Inferior parietal cortex (tissue), 1 donor: ENCODE measurements at regions not wholly inside any gene's neighbourhood (a gene's known extent, or its start where the extent isn't known, plus 50 kb on each side); places are given as distances from the start of the nearest gene placed in this dataset.
"Not testable (repeated sequence)": the region's sequence is repeated elsewhere in the genome, so short reads cannot be mapped to it uniquely, and the experiment has no call there.

ENCODE experiments used
- DNase-seq: peaks from one replicate; pipeline ENCODE4 v3.0.0-alpha.2; 2016; ENCODE audit errors: extremely low spot score

DNA sequence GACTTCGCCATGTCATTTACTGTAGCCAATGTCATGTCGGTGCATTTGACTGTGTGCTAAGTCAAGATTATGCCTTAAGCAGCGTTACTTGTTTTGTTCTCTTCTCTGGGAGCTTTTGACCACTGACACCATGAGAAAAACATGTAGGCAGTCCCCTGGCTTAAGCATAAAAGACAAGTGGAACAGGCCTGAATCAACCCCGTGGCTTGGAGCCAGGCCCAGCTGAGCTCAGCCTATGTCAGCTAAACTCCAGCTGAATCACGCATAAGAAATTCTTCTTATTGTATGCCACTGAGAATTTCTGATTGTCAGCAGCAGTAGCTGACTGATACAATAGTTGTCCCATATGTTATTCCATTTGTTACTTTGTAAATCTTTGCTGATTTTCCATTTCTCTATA, 261.9 kb downstream of the CBLL2 start:
- no peak for DNase-seq

DNA sequence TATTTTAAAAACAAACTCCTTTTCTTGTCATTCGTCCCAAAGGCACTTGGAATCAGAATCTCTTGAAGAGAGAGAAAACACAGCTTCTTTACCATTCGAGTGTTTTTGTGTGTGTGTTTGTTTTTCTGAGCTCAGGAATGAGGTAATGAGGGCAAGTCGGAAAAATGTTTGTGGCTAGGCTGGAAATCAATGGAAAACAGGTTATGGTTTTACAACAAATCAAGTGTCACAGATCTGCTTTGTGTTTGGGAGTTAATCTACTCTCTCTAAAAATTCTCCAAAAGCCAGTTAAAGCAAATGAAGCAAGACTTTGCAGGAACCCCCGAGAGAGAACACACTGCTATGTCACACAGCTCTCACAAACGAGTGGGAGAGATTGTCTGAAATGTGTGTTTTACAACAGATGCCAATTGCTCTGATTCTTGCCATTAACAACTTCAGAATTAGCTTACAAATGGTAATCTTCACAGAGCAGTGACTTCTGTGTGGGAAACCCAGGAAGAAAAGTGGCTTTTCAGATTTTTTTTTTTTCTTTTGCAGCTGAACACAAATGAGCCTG, 264.1 kb downstream of the CBLL2 start:
- DNase-seq, result peak; percentile 1

DNA sequence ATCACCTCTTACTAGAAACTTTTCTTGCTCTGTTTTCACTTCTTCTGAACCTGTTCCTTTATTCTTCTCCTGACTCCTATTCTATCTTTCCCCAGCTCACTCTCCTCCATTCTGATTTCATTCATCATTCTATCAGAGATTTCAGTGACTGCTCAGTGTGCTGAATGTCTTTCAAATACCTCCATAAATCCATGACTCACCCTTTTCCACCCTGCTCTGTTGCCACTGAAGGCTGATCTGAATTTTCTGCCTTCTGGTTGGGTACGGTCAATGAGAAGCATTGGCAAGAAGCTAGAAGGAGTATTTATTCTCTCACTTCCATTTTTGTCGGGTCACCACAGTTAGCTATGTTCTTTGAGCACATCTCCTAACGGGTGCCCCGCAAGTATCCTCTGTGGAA, 265.9 kb downstream of the CBLL2 start:
- DNase-seq, result no peak

DNA sequence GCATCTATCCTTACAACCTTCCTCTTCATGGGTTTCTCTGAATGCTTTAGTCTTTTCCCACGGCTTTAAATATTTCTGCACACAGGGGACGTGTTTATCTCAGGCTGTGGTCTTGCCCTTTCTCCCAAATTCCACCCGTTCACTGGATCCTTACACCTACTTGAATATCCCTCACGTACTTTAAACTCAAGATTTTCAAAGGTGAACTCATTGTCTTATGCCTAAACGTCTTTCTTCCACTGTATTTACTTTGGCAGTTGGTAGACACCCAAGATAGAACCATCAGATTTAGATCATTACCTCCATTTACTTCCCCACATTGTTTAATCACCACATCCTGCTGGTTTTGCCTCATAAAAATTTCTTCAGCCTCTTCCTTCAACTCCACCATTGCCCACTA, 269.2 kb downstream of the CBLL2 start:
- no peak for DNase-seq

DNA sequence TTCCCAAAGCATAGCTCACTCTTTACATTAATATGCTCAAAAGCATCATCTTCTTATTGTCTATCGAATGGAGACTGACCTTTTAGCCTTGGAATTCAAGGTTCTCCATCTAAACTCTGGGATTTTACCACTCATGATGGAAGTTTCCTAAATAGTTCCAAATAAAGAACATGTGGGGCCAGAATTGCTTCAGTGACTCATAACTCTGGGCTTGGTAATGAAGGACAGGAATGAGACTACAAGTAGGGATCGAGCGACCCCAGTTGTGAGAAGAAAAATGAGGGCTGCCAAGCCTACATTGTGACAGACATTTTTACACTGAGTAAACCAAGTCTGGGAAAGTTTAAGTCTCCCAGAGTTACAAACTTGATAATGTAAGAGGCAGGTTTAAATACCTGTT, 269.9 kb downstream of the CBLL2 start:
- no peak for DNase-seq

DNA sequence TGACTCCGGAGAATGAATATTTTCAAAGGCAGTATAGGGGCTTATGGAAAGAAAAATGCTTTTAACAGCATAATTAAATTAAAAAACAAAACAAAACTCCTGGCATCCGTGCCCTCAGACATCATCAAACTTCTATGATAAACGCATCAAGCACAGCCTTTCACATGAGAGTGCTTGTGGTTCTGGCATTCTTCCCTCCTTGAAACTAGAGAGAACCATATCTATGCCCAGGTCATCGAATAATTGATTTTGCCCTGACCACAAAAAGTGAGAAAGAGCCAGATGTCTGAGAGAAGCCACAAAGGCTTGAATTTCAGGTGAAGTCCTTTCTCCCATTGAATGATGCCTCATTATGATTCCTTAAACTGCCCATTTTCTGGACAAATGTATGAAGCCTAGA, 286.8 kb downstream of the CBLL2 start:
- no peak for DNase-seq

DNA sequence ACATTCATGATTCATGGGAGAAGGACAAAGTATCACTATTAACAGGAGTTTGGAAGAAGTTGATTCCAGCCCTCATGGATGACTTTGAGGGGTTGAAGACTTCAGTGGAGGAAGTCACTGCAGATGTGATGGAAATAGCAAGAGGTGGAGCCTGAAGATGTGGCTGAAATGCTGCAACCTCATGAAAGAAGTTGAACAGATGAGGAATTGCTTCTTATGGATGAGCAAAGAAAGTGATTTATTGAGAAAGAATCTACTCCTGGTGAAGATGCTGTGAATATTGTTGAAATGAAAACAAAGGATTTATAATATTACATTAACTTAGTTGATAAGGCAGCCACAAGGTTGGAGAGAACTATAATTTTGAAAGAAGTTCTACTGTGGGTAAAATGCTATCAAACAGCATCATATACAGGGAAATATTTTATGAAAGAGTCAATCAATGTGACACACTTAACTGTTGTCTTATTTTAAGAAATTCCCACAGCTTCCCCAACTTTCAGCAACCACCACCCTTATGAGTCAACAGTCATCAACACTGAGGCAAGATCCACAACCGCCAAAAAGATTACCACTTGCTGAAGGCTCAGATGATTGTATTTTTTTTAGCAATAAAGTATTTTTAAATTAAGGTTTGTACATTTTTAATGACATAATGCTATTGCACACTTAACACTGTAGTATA, 302.6 kb downstream of the CBLL2 start:
- DNase-seq, result no peak

DNA sequence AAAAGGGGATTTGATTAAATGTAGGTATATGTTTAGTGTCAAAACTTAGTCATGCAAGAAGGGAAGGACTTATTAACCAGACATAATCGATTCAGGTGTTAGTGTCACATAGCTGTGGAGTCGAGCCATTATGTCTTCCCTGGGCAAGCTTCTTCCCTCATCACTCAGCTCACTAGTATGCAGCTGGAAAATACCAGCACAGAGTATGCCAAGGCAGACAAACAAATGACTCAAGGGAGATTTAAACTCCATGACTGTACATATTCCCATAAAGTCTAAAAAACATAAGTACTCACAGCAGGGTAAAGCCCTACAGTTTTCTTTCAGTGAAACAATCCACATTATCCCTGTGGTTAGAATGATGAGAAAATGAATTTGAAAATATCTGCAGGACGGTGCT, 304.5 kb downstream of the CBLL2 start:
- no peak for DNase-seq

DNA sequence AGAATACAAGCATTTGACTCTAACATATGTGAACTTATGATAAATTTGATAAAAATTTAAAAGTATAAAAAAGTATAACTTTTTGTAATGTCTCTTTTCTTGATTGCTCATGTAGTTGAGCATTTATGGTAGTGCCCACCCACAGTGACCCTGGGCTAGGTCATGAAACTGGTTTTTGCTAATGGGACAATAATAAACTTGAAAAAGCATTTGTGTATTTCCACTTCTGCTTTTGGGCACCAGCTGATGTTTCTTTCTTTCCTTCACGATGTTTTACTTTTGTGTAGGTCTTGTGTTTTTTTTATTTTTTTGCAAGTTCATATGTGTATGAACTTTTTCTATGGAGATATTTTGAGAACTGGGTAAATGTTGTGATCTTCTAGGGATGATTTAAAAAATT, 313.1 kb downstream of the CBLL2 start:
- no peak for DNase-seq

DNA sequence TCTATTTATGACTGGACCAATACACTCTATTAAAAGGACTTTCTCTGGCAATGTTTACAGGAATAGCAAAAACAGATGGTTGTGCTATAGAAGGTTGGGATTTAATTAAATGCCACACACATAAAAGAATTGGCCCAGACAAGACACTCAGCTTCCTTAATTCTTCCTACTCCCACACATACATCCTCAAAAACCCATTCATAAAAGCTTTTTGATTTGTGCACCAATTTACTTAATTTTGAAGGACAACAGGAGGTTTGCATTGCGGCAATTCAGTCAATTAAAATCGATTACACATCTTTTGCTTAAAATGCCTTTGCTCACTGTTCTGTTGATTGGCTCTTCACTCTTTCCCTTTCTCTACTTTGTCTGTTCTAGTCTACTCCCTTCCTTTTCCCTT, 317.1 kb downstream of the CBLL2 start:
- DNase-seq, result no peak

DNA sequence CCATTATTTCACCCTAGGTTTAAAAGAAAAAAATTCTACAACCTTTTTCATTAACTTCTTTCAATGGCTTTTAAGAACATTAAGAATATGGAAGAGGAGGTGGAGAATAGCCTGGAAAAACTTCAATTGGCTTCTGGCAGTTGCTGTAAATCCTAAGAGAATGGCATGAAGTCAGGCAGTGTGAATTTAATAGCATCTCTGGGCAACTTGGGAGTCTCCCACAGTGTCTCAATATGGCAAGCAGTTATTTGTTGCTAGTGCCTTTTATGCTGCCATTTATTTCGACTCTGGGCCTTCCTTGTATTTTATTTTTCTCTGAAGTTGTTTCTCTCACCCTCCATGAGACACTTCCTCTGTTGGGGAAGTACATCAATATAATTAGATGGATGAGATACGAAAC, 322.1 kb downstream of the CBLL2 start:
- DNase-seq, result no peak

DNA sequence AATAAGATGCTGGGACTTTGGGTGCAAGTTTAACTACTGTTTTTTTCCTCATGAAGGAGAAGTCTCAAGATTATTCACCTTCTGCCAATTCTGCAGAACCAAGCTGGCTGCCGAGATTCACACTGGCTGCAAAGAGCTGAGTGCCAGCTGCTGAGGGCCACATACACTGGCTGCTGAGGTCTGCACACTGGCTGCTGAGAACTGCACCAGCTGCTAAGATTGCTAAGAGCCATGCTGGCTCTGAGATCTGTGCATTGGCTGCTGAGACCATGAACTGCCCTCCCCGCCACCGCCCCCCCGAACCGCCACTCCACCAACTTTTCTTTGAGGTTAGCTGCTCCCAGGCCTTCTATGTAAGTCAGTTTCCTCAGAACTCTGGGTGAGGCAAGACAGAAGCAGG, 330.3 kb downstream of the CBLL2 start:
- no peak for DNase-seq

DNA sequence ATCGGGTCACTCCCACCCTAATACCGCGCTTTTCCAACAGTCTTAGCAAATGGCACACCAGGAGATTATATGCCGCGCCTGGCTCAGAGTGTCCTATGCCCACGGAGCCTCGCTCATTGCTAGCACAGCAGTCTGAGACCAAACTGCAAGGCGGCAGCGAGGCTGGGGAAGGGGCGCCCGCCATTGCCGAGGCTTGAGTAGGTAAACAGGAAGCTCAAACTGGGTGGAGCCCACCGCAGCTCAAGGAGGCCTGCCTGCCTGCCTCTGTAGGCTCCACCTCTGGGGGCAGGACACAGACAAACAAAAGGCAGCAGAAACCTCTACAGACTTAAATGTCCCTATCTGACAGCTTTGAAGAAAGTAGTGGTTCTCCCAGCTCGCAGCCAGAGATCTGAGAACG, 336.7 kb downstream of the CBLL2 start:
- DNase-seq, result not testable (repeated sequence)

DNA sequence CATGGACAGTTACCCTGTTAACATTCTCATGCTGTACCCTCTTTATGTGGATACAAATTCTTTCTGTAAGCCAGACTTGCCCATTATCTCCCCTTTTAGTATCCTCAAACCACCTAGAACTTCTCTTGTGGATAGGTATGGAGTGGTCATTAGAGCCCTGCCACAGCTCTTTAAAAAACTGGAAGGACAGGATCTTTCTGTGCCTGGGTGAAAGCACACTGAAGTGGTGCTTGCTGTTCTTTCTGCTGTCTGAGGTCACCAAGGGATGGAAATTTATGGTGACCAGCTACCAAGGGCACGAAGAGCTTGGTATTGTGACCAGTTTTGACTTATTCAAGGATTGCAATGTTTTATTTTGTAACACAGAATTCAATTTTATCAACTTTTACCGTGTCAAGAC, 344.2 kb downstream of the CBLL2 start:
- no peak for DNase-seq

DNA sequence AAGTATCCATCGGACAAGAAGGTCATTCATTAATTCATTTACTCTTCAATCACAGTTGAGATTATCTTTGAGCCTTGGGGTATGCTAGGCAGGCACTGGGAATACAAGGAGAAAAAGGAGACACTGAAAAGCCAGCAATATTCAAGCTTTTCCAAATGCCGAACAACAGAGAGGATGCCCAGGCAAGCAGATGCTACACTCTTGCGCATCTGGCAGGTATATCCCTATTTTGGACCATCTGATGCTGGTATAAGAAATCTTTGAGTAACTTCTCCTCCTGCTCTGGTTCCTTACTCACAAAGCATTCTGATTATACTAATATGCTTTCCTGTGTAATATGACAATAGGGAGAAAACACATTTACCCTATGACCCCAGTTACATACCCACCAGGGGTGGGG, 354.9 kb downstream of the CBLL2 start:
- DNase-seq, result no peak

DNA sequence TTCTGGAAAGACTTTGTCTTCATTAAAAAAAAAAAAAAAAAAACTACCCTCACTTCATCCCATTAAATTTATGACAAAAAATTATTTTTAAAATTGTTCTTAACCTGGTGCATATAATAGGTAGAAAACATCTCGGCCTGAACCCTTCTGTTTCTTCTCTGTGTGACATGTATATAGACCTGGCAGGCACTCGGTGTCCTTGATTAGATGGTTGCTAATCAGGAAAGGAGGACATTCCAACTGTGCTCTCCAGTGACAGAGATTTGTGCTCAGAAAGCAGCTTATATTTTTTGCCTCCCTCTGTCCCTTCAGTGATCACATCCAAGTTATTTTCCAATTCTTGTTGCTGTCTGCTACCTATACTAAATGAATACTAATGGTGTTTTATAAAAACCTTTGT, 355.6 kb downstream of the CBLL2 start:
- no peak for DNase-seq

DNA sequence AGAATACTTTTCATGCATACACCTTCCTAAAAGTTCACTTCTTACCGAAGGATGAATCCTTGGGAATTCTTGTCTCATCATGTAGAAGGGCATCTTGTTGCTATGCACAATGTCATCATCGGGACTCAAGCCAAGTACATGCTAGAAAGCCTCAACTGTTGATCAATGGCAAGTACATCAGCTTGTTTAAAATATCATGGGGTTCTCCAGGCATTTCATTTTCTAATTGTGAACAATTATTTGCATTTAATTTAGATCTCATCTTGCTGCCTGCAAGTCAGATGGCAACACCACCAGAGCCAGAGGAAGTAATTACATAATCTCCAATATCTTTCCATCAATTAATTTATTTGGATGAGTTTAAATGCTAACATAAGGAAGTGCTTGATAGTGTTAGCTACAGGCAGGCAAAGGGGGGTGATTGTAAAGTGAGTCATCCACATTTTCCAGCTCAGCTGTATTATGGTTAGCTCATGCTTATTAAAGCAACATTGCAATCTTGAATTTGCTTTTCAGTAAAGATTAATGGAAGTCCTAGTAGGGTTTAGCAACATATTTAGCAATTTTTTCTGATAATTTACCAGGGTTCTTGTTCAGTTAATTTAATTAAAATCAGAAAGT, 356.5 kb downstream of the CBLL2 start:
- DNase-seq, result no peak

DNA sequence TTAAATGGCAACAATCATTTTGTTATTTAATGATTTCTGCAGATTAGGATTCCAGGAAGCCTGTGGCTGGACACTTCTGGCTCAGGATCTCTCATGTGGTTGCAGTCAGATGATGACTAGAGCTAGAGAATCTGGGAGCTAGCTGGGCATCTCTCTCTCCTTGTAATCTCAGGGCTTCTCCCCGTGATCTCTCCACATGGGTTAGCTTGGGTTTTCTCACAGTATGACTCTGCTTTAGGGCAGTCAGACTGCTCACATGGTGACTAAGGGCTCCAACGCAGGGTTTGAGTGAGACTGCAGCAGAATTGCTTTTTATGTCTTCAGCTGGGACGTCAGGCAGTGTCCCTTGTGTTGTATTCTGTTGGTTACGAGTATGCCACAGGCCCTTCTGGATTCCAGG, 361.4 kb downstream of the CBLL2 start:
- no peak for DNase-seq

DNA sequence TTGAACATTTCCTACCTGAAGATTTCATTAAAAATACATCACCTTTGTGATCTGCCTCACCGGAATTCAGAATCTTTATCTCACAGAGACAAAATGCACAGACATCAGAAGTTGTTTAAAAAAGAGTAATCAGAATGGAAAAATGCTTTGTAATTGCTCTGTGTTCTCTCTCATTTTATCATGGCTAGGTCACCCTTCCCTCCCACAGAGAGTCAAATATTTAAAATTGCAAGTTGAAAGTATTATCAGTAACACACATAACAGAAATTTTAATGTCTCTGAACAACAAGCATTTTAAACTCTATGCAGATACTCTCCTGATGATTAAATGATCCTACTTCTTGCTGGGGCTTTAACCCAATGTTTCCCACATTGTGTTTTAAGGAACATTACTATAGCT, 362.0 kb downstream of the CBLL2 start:
- DNase-seq, result no peak

DNA sequence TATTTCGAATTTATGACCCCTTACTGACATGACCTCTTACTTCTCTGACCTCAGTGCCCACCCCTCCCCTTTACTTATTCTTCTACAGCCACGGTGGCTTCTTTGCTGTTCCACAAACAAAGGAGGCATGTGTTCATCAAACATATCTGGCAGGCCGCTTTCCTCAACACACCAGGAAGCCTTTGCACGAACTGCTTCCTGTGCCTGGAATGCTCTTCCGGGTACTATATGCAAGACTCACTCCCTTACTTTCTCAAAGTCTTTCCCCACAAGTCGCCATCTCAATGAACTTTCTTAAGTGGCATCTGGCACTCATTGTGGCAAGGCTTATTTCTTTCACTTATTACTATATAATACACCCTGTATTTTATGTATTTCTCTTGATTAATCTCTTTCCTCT, 351.5 kb upstream of the DDX53 start:
- DNase-seq, result no peak

DNA sequence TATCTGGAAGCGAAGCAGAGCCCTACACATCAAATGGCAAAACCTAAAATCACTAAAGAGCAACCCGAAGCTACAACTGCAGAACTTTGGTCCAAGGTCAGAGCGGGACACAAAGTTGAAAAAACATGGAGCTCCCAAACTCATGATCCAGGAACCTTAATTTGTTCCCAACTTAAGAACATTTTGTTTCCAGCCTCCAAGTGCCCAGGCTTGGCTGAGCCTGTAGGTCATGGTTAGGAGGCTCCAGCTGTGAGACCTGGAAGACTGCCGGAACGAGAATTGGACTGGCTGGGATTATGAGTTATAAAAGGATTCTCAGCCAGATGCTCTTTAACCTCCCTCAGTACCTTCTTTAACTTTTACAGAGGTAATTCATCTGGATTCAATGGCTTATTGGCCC, 349.1 kb upstream of the DDX53 start:
- DNase-seq, result no peak

DNA sequence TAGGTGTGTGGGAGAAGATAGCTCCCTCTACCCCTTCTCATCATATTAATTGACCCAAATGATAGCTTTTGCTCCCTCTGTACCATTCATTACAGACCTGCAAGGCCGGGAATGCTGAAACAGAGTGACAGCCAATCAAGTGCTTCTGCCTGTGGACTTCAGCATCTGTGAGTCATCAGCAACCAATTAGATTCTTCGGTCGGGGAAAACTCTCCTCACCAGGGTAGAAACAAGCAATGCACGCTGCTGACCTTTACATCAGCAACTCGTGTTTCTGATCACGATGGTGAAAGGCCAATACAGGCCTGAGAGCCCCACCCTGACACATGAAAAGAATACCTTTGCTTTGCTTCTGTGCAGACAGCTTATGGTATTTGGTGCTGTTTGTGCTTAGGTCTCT, 347.2 kb upstream of the DDX53 start:
- no peak for DNase-seq

DNA sequence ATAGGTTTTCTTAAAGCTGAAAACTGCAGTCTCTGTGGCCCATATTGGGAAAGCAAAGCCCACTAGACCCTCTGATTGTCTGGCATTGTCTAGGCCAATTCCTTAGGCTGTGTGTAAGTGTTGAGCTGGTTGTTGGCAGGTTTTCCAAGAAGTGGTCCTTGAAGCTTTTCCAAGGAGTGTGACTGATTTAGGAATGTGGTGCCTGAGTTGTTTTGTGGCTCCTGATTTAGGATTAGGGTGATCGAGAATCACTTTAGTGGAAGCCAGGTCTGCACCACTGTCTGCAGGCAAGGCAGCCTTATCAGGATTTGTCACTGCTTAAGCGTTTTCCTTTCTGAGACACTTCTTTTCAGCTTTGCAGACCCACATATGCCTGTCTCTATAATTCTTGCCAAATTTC, 339.0 kb upstream of the DDX53 start:
- no peak for DNase-seq

DNA sequence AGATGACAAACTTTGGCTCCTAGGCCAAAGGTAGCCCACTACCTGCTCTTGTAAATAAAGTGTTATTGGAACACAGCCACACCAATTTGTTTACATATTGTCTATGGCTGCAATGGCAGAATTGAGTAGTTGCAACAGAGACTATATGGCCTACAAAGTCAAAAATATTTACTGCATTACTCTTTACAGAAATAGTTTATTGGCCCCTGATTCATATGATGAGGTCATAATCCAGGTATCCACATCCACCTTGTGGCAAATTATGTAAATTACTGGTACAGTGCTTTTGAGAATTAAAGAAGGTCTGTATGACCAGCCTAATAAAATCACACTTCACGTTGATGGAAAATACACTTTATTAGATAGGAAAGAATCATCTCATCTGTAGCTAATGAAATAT, 337.0 kb upstream of the DDX53 start:
- DNase-seq, result no peak
